Body of pancreas (tissue), 4 donors: ENCODE measurements at regions not wholly inside any gene's neighbourhood (a gene's known extent, or its start where the extent isn't known, plus 50 kb on each side); places are given as distances from the start of the nearest gene placed in this dataset.

ENCODE experiments used
- POLR2A ChIP-seq, 3 donors: fragments of 450-650 bp; IDR thresholded peaks; one replicate each; pipeline ENCODE4 v1.6.1; 2016; ENCODE audit warnings: antibody characterized with exemption in 3 of 3, mild to moderate bottlenecking in 2 of 3
- TF ChIP-seq, protein P1 (sequence below), 7 experiments: fragments of 450-650 bp in 4 of 7; fragments of 200-600 bp in 3 of 7; sonication (generic) in 3 of 7; IDR thresholded peaks; one replicate each; pipeline ENCODE4 v1.5.1; 2016 to 2019; ENCODE audit warnings: antibody characterized with exemption in 7 of 7

DNA sequence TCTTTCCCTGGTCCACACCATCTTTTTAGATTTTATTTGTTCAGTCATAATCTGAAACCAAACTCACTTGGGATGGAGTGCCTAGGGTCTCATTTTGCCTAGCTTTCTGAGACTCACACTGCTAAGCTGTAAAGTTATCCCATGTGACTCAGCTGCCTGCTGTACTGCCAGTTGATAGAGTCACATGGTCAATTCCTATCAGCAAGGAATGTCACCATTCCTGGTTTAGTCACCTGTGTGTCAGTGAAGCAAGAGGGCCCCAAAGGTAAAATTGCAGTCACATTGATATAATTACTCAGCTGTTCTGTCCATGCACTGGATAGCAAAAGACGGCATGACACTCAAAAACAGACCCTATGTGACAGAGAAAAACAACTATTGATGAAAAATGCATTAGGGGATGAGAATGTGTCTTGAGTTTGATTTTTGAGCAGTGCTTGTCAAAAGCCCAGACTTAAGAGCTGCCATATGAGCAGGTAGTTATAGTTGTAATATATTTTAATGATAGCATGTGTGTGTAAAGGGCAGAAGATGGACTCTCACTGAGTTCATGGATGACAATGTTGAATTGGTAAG lies 413.2 kb downstream of the PPARGC1A start:
- TF ChIP-seq, protein P1, sequence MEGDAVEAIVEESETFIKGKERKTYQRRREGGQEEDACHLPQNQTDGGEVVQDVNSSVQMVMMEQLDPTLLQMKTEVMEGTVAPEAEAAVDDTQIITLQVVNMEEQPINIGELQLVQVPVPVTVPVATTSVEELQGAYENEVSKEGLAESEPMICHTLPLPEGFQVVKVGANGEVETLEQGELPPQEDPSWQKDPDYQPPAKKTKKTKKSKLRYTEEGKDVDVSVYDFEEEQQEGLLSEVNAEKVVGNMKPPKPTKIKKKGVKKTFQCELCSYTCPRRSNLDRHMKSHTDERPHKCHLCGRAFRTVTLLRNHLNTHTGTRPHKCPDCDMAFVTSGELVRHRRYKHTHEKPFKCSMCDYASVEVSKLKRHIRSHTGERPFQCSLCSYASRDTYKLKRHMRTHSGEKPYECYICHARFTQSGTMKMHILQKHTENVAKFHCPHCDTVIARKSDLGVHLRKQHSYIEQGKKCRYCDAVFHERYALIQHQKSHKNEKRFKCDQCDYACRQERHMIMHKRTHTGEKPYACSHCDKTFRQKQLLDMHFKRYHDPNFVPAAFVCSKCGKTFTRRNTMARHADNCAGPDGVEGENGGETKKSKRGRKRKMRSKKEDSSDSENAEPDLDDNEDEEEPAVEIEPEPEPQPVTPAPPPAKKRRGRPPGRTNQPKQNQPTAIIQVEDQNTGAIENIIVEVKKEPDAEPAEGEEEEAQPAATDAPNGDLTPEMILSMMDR (IDR thresholded peaks at IDR 0.05): no peak
- TF ChIP-seq POLR2A (IDR thresholded peaks at IDR 0.05): no peak
